ENCODE measurements at regions not wholly inside any gene's neighbourhood (a gene's known extent, or its start where the extent isn't known, plus 50 kb on each side); places are given as distances from the start of the nearest gene placed in this dataset.

DNA sequence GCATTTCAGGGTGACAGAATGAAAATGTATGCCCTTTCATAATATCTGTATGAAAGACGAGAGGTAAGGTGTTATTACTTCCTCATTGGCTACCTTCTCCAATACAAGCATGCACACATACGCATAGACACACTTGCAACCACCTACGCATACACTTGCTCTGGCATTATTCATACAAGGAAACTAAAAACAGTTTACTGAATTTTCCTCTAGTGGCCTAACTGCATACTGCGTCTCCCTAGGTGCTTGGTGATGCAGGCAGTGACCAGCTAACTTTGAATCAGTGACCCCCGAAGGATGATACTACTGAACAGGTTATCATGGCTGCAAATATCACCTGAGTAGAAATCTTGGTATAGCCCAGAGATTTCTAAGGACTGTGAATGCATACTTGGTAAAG is 593.1 kb downstream of the PKHD1 start:
- TF ChIP-seq, protein P1, sequence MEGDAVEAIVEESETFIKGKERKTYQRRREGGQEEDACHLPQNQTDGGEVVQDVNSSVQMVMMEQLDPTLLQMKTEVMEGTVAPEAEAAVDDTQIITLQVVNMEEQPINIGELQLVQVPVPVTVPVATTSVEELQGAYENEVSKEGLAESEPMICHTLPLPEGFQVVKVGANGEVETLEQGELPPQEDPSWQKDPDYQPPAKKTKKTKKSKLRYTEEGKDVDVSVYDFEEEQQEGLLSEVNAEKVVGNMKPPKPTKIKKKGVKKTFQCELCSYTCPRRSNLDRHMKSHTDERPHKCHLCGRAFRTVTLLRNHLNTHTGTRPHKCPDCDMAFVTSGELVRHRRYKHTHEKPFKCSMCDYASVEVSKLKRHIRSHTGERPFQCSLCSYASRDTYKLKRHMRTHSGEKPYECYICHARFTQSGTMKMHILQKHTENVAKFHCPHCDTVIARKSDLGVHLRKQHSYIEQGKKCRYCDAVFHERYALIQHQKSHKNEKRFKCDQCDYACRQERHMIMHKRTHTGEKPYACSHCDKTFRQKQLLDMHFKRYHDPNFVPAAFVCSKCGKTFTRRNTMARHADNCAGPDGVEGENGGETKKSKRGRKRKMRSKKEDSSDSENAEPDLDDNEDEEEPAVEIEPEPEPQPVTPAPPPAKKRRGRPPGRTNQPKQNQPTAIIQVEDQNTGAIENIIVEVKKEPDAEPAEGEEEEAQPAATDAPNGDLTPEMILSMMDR (IDR thresholded peaks at IDR 0.05): no peak
- no peaks in the 10 kb centered on the region for H3K4me1 ChIP-seq (ENCODE audit: insufficient read depth, low read length)
- Mint-ChIP-seq H3K27me3 (no peaks in the 10 kb centered on the region), H3K27ac (no peak overlapping the region), H3K4me1 (ENCODE audit: low read depth) (no peaks in the 10 kb centered on the region), H3K36me3 (ENCODE audit: low read depth) (no peaks in the 10 kb centered on the region), H3K9me3 (peaks cover 5% of the 10 kb centered on the region), H3K4me3 (no peak overlapping the region)
- DNase-seq: no peak
- ChIA-PET POLR2A (no interaction called here), CTCF (no interaction called here)
- H3K27ac ChIP-seq (ENCODE audit: low read depth in 1 of 2, low read length in 2 of 2): no peak overlapping the region
- no peaks in the 10 kb centered on the region for H3K9me3 ChIP-seq (ENCODE audit: control insufficient read depth in 1 of 2, insufficient read depth in 1 of 2, low read length in 2 of 2)
- H3K36me3 ChIP-seq (ENCODE audit: insufficient read depth, low read length): no peaks in the 10 kb centered on the region
- H3K27me3 ChIP-seq (ENCODE audit: control insufficient read depth in 1 of 2, insufficient read depth in 2 of 2, low read length in 2 of 2): no peaks in the 10 kb centered on the region
- intact Hi-C loops (cut with DNase I, micrococcal nuclease): no loop called here
- no peak overlapping the region for H3K4me3 ChIP-seq (ENCODE audit: low read length)
- ATAC-seq (ENCODE audit: poor library complexity): no peak

DNA sequence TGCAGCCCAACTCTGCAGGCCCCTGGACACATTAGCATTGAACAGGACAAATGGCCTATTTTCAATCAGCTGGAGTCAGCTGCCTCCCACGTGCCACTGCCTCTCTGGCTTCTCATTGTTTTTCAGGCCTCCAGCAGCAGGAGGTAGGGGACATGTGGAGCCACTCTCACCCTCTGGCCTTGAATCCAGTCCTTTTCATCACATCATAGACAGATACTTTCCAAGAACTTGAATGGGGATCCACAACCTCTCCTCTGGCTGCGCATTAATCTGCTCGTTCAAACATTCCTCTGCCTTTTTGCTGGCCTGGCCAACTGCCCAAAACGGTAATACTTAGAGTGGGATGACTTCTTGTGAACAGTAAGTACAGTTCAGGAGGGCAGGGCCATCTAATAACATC is 592.3 kb downstream of the PKHD1 start:
- H3K27ac ChIP-seq (ENCODE audit: low read depth in 1 of 2, low read length in 2 of 2): no peak overlapping the region
- Mint-ChIP-seq H3K27me3 (no peaks in the 10 kb centered on the region), H3K36me3 (ENCODE audit: low read depth) (no peaks in the 10 kb centered on the region), H3K9me3 (peaks cover 7% of the 10 kb centered on the region), H3K4me3 (no peak overlapping the region), H3K27ac (no peak overlapping the region), H3K4me1 (ENCODE audit: low read depth) (no peaks in the 10 kb centered on the region)
- intact Hi-C loops (cut with DNase I, micrococcal nuclease): no loop called here
- H3K4me1 ChIP-seq (ENCODE audit: insufficient read depth, low read length): no peaks in the 10 kb centered on the region
- DNase-seq (no peak), ATAC-seq (ENCODE audit: poor library complexity) (no peak)
- TF ChIP-seq, protein P1 (IDR thresholded peaks at IDR 0.05): no peak
- no peaks in the 10 kb centered on the region for H3K36me3 ChIP-seq (ENCODE audit: insufficient read depth, low read length)
- no peak overlapping the region for H3K4me3 ChIP-seq (ENCODE audit: low read length)
- POLR2A ChIA-PET: no interaction called here
- H3K27me3 ChIP-seq (ENCODE audit: control insufficient read depth in 1 of 2, insufficient read depth in 2 of 2, low read length in 2 of 2): no peaks in the 10 kb centered on the region
- CTCF ChIA-PET: no interaction called here
- no peaks in the 10 kb centered on the region for H3K9me3 ChIP-seq (ENCODE audit: control insufficient read depth in 1 of 2, insufficient read depth in 1 of 2, low read length in 2 of 2)

DNA sequence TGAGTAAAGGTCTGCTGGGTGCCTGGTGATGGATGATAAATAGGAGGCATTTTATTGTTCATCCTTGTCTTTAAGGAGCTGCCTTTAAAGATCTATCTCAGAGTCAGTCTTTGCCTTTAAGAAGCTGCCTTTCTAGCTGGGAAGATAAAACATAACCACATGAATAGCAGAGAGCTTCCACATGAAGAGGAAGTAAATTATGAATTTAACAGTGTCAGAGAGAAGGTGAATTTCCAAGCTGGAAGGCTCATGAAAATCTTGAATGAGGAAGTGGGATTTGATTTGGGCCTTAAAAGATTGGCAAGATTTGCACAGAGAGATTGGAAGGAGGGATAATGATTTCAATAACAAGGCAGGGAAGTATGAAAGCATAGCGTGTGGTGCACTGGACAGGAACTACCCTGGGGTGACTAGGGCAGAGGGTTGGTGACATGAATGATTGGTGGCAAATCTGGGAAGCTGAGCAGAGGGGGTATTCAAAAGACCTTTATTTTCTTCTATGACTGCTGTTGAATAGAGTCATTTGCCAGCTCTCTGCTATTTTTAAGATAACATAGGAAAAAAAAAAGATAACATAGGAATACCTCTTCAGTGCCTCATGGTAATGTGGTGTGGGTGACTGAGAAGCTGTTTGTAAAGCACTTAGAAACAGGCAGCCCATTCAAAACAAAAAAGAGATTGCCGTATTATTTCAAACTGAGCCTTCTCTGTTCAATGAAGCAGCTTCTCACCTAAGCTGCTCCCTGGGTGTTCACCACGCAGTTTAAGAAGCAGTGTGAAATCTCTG is 591.6 kb downstream of the PKHD1 start:
- intact Hi-C loops (cut with DNase I, micrococcal nuclease): no loop called here
- ChIA-PET CTCF (no interaction called here), POLR2A (no interaction called here)
- H3K4me1 ChIP-seq (ENCODE audit: insufficient read depth, low read length): no peaks in the 10 kb centered on the region
- TF ChIP-seq, protein P1 (IDR thresholded peaks at IDR 0.05): no peak
- Mint-ChIP-seq H3K27ac (no peak overlapping the region), H3K4me3 (no peak overlapping the region), H3K27me3 (no peaks in the 10 kb centered on the region), H3K4me1 (ENCODE audit: low read depth) (no peaks in the 10 kb centered on the region), H3K9me3 (peaks cover 7% of the 10 kb centered on the region), H3K36me3 (ENCODE audit: low read depth) (no peaks in the 10 kb centered on the region)
- DNase-seq (no peak), ATAC-seq (ENCODE audit: poor library complexity) (no peak)
- no peaks in the 10 kb centered on the region for H3K9me3 ChIP-seq (ENCODE audit: control insufficient read depth in 1 of 2, insufficient read depth in 1 of 2, low read length in 2 of 2)
- H3K4me3 ChIP-seq (ENCODE audit: low read length): no peak overlapping the region
- H3K27me3 ChIP-seq (ENCODE audit: control insufficient read depth in 1 of 2, insufficient read depth in 2 of 2, low read length in 2 of 2): no peaks in the 10 kb centered on the region
- H3K27ac ChIP-seq (ENCODE audit: low read depth in 1 of 2, low read length in 2 of 2): no peak overlapping the region
- no peaks in the 10 kb centered on the region for H3K36me3 ChIP-seq (ENCODE audit: insufficient read depth, low read length)

Data from CD4-positive, alpha-beta T cell (primary cell).